GM18519 (cell line): ENCODE measurements at regions not wholly inside any gene's neighbourhood (a gene's known extent, or its start where the extent isn't known, plus 50 kb on each side); places are given as distances from the start of the nearest gene placed in this dataset.

Experiments used
- ATAC-seq: cut with Tn5 transposase; IDR thresholded peaks from one replicate; pipeline ENCODE4 v1.9.1; 2021; ENCODE audit warnings: mild to moderate bottlenecking, moderate library complexity; ENCODE audit not compliant: unreplicated experiment, low FRiP score

GRCh38 chr14:97657609-97658008, 860.4 kb downstream of the VRK1 start:
- no peak for ATAC-seq

GRCh38 chr14:97687944-97688630, 890.9 kb downstream of the VRK1 start:
- no peak for ATAC-seq

GRCh38 chr14:97688631-97689336, 891.6 kb downstream of the VRK1 start:
- no peak for ATAC-seq

GRCh38 chr14:97692084-97692483, 894.9 kb downstream of the VRK1 start:
- ATAC-seq, result no peak

GRCh38 chr14:97695456-97695981, 898.3 kb downstream of the VRK1 start:
- no peak for ATAC-seq

- ATAC-seq, result no peak
Measured at GRCh38 chr14:97697772-97698171, 900.6 kb downstream of the VRK1 start.

- no peak for ATAC-seq
Measured at GRCh38 chr14:97699026-97699425, 901.8 kb downstream of the VRK1 start.

GRCh38 chr14:97703006-97703760, 906.0 kb downstream of the VRK1 start:
- no peak for ATAC-seq

GRCh38 chr14:97704316-97704885, 907.2 kb downstream of the VRK1 start:
- ATAC-seq, result no peak

GRCh38 chr14:97705107-97705506, 907.9 kb downstream of the VRK1 start:
- ATAC-seq, result no peak

- ATAC-seq, result no peak
Measured at GRCh38 chr14:97705976-97706375, 908.8 kb downstream of the VRK1 start.

- no peak for ATAC-seq
Measured at GRCh38 chr14:97706819-97707218, 909.6 kb downstream of the VRK1 start.

GRCh38 chr14:97707603-97708002, 910.4 kb downstream of the VRK1 start:
- ATAC-seq, result no peak

- no peak for ATAC-seq
Measured at GRCh38 chr14:97709552-97709951, 912.4 kb downstream of the VRK1 start.

- no peak for ATAC-seq
Measured at GRCh38 chr14:97710726-97711125, 913.5 kb downstream of the VRK1 start.

- no peak for ATAC-seq
Measured at GRCh38 chr14:97712471-97712870, 915.3 kb downstream of the VRK1 start.

- no peak for ATAC-seq
Measured at GRCh38 chr14:97713023-97713422, 915.8 kb downstream of the VRK1 start.

- ATAC-seq, result no peak
Measured at GRCh38 chr14:97718886-97719442, 921.8 kb downstream of the VRK1 start.

GRCh38 chr14:97719931-97720330, 922.7 kb downstream of the VRK1 start:
- no peak for ATAC-seq

- no peak for ATAC-seq
Measured at GRCh38 chr14:97723351-97723750, 926.2 kb downstream of the VRK1 start.

- ATAC-seq, result no peak
Measured at GRCh38 chr14:97723819-97724218, 926.6 kb downstream of the VRK1 start.
